Transverse colon (tissue), 4 donors: ENCODE measurements at regions not wholly inside any gene's neighbourhood (a gene's known extent, or its start where the extent isn't known, plus 50 kb on each side); places are given as distances from the start of the nearest gene placed in this dataset.

Experiments used
- DNase-seq: peaks from one replicate; pipeline ENCODE4 v3.0.0-alpha.2; 2019
- H3K27ac ChIP-seq, 4 donors: fragments of 200-600 bp; sonication (generic); 2 replicates each; pipeline ENCODE4 v1.5.1; 2016 to 2018; ENCODE audit warnings: inconsistent platforms in 4 of 4
- H3K27me3 ChIP-seq: fragments of 200-600 bp; sonication (generic); 2 replicates; pipeline ENCODE4 v1.5.1; 2017; ENCODE audit warnings: inconsistent platforms
- H3K36me3 ChIP-seq, 4 donors: fragments of 200-600 bp; sonication (generic); 2 replicates each; pipeline ENCODE4 v1.5.1; 2017 to 2019; ENCODE audit warnings: inconsistent platforms in 4 of 4
- H3K4me1 ChIP-seq, 4 donors: fragments of 200-600 bp; sonication (generic); 2 replicates each; pipeline ENCODE4 v1.5.1; 2017 to 2020; ENCODE audit warnings: inconsistent platforms in 4 of 4
- H3K4me3 ChIP-seq, 4 donors: fragments of 200-600 bp; sonication (generic); 1 replicate in 1 of 4; 2 replicates in 3 of 4; pipeline versions ENCODE4 v1.5.1 to v1.6.1; 2017 to 2019; ENCODE audit warnings: inconsistent platforms in 4 of 4
- H3K9me3 ChIP-seq, 2 donors: fragments of 200-600 bp; sonication (generic); 2 replicates each; pipeline ENCODE4 v1.5.1; 2017 to 2019; ENCODE audit warnings: inconsistent platforms in 2 of 2
- CTCF ChIP-seq, 5 experiments: fragments of 200-600 bp in 3 of 5; fragments of 450-650 bp in 2 of 5; sonication (generic) in 3 of 5; IDR thresholded peaks; 1 replicate in 2 of 5; 2 replicates in 3 of 5; pipeline ENCODE4 v1.5.1; 2016 to 2017; ENCODE audit warnings: antibody characterized with exemption in 5 of 5, inconsistent platforms in 3 of 5, mild to moderate bottlenecking in 2 of 5, moderate library complexity in 1 of 5
- EP300 ChIP-seq: sonication (generic); formaldehyde crosslinking; IDR thresholded peaks from one replicate; pipeline ENCODE4 v1.6.1; 2017; ENCODE audit warnings: antibody characterized with exemption, low read depth
- POLR2A ChIP-seq: fragments of 450-650 bp; IDR thresholded peaks from one replicate; pipeline ENCODE4 v1.6.1; 2016; ENCODE audit warnings: antibody characterized with exemption, mild to moderate bottlenecking, moderate library complexity
- POLR2AphosphoS5 ChIP-seq, 3 donors: sonication (generic); formaldehyde crosslinking; IDR thresholded peaks; one replicate each; pipeline ENCODE4 v1.6.1; 2016; ENCODE audit warnings: antibody characterized with exemption in 3 of 3
- WGBS, 2 donors: methylation state at CpG; one replicate each; pipeline ENCODE4 v1.1.5; 2018; ENCODE audit warnings: low coverage in 1 of 2; 5-methylcytosine and 5-hydroxymethylcytosine counted together
- in situ Hi-C, 4 donors: fragments of 200-750 bp; cut with MboI; loops; one replicate each; pipeline versions ENCODE4 v1.15.0 to v1.15.1; 2017; ENCODE audit warnings: low sequenced_read_pairs in 3 of 4, low pct_ligation_motif_present in 1 of 4, low pct_unique_long_range_greater_than_20kb in 1 of 4
- intact Hi-C: fragments of 100-400 bp; cut with DNase I; formaldehyde crosslinking; loops from one replicate; pipeline ENCODE4 v1.15.1; 2023; ENCODE audit warnings: low total_unique reads

GRCh38 chr11:127273593-127274327 lies 273.2 kb upstream of the KIRREL3 start:
- no peak for DNase-seq
- WGBS, 2 donors, result 58 to 85% methylated on average over 3 to 5 of the region's 5 CpGs
- H3K27me3 ChIP-seq, result no peaks in the 10 kb centered on the region
- H3K36me3 ChIP-seq, result no peaks in the 10 kb centered on the region
- intact Hi-C loops (no loop called here), in situ Hi-C loops (no loop called here)
- H3K27ac ChIP-seq, result no peak overlapping the region
- no peaks in the 10 kb centered on the region for H3K4me1 ChIP-seq
- no peaks in the 10 kb centered on the region for H3K9me3 ChIP-seq
- TF ChIP-seq CTCF (IDR thresholded peaks at IDR 0.05) (no peak), EP300 (no peak), POLR2AphosphoS5 (IDR thresholded peaks at IDR 0.05) (no peak), POLR2A (no peak)
- no peak overlapping the region for H3K4me3 ChIP-seq

- H3K9me3 ChIP-seq, result no peaks in the 10 kb centered on the region
- H3K4me1 ChIP-seq, result no peaks in the 10 kb centered on the region
- in situ Hi-C loops, result no loop called here
- no peaks in the 10 kb centered on the region for H3K36me3 ChIP-seq
- intact Hi-C loops, result no loop called here
- H3K4me3 ChIP-seq, result no peak overlapping the region
- H3K27ac ChIP-seq, result no peak overlapping the region
- H3K27me3 ChIP-seq, result no peaks in the 10 kb centered on the region
- TF ChIP-seq EP300 (no peak), POLR2AphosphoS5 (IDR thresholded peaks at IDR 0.05) (no peak), CTCF (IDR thresholded peaks at IDR 0.05) (no peak), POLR2A (no peak)
- no peak for DNase-seq
- WGBS, 2 donors, result 61 to 80% methylated on average over 2 of the region's 2 CpGs
These were observed 270.3 kb upstream of the KIRREL3 start for GRCh38 chr11:127270851-127271250.

- H3K4me1 ChIP-seq, result no peaks in the 10 kb centered on the region
- DNase-seq, result no peak
- TF ChIP-seq POLR2A, result no peak
- H3K27me3 ChIP-seq, result no peaks in the 10 kb centered on the region
- intact Hi-C loops (no loop called here), in situ Hi-C loops (no loop called here)
- WGBS, 2 donors, result 92 to 94% methylated on average over 1 of the region's 1 CpG
- H3K4me3 ChIP-seq, result no peak overlapping the region
- no peaks in the 10 kb centered on the region for H3K9me3 ChIP-seq
- H3K36me3 ChIP-seq, result no peaks in the 10 kb centered on the region
- H3K27ac ChIP-seq, result no peak overlapping the region
These were observed 269.3 kb upstream of the KIRREL3 start for GRCh38 chr11:127269911-127270310.

- no peaks in the 10 kb centered on the region for H3K4me1 ChIP-seq
- no peak overlapping the region for H3K27ac ChIP-seq
- in situ Hi-C loops (no loop called here), intact Hi-C loops (no loop called here)
- no peak for DNase-seq
- no peaks in the 10 kb centered on the region for H3K9me3 ChIP-seq
- H3K36me3 ChIP-seq, result no peaks in the 10 kb centered on the region
- TF ChIP-seq CTCF (IDR thresholded peaks at IDR 0.05) (no peak), POLR2A (no peak), POLR2AphosphoS5 (IDR thresholded peaks at IDR 0.05) (no peak), EP300 (no peak)
- no peak overlapping the region for H3K4me3 ChIP-seq
- no peaks in the 10 kb centered on the region for H3K27me3 ChIP-seq
These were observed 268.4 kb upstream of the KIRREL3 start for GRCh38 chr11:127268932-127269331.

GRCh38 chr11:127268521-127268920 lies 268.0 kb upstream of the KIRREL3 start:
- no peak for TF ChIP-seq POLR2AphosphoS5 (IDR thresholded peaks at IDR 0.05)
- no peak for TF ChIP-seq EP300
- TF ChIP-seq POLR2A, result no peak
- no peak for TF ChIP-seq CTCF (IDR thresholded peaks at IDR 0.05)
- DNase-seq, result no peak
- intact Hi-C loops (no loop called here), in situ Hi-C loops (no loop called here)
- no peaks in the 10 kb centered on the region for H3K4me1 ChIP-seq
- H3K36me3 ChIP-seq, result no peaks in the 10 kb centered on the region
- H3K9me3 ChIP-seq, result no peaks in the 10 kb centered on the region
- no peak overlapping the region for H3K27ac ChIP-seq
- no peak overlapping the region for H3K4me3 ChIP-seq
- 80 to 84% methylated on average over 1 to 7 of the region's 7 CpGs for WGBS, 2 donors
- no peaks in the 10 kb centered on the region for H3K27me3 ChIP-seq
